IPS-18c (cell line): ENCODE measurements at regions not wholly inside any gene's neighbourhood (a gene's known extent, or its start where the extent isn't known, plus 50 kb on each side); places are given as distances from the start of the nearest gene placed in this dataset.

ENCODE experiments used
- H3K4me3 ChIP-seq: 2 replicates; pipeline ENCODE4 v1.7.0; 2013; ENCODE audit warnings: low read depth, mild to moderate bottlenecking, low read length, moderate library complexity; ENCODE audit not compliant: insufficient read depth
- H3K9me3 ChIP-seq: one replicate; pipeline ENCODE4 v1.6.1; 2013; ENCODE audit warnings: mild to moderate bottlenecking, low read length, moderate library complexity; ENCODE audit not compliant: control insufficient read depth, insufficient read depth

DNA sequence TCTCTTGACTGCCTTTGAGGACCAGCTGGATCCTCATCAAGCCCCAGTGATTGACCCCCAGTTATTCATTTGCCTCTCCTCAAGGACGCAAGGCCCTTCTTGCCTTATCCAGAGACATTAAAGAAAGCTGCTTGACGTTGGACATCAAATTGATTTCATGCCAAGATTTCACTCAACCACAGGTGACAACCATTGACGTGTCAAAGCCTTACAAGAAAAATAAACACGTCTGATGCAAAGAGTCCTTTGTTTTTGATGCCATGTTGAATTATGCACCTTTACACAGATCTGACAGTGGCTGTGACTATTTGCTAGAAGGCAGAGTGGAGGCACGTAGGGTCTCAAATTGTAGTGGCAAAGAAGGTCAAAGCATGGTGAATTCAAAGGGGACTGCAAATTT is 666.2 kb upstream of the CAMK1G start:
- Histone ChIP-seq H3K4me3 (no peak overlapping the region), H3K9me3 (no peaks in the 10 kb centered on the region)

DNA sequence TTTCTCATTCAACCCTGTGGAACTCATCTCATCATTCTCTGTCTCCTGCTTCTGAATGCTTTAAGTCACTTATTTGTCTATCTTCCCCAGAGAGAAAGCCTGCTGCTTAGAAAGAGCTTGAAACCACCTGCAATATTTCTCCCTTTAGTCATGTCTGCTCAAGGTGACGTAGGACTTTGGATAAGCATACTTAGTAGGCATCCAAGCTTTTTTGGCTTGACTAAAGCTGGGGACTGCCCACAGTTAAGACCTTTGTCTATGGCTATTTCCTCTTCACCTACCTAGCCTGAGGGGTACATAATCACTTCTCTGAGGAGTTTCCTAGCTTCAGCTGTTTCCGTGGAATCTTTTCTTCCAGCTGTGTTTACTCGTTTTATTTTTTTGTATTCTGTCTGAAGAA is 665.8 kb upstream of the CAMK1G start:
- no peak overlapping the region for H3K4me3 ChIP-seq

DNA sequence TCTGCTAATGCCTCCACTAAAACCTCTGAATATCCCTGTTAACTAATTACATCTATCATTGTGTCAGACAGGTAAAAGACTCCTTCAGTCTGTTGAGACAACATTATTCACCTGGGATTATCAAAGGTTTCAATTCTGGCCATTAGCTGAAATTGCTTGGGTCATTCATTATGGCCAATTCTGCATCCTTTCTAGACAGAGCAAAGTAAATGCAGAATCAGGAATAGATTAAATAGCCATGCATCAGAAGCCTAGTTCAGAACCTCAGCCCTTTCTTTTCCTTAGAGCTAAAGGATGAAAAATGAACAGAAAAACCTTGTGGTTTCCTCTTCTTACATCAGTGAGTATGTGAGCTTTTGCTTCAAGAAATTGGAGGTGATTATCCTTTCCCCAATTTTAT is 665.4 kb upstream of the CAMK1G start:
- H3K9me3 ChIP-seq, result no peaks in the 10 kb centered on the region
- H3K4me3 ChIP-seq, result no peak overlapping the region

More for the DNA sequence above, 665.8 kb upstream of the CAMK1G start:
- no peaks in the 10 kb centered on the region for H3K9me3 ChIP-seq

DNA sequence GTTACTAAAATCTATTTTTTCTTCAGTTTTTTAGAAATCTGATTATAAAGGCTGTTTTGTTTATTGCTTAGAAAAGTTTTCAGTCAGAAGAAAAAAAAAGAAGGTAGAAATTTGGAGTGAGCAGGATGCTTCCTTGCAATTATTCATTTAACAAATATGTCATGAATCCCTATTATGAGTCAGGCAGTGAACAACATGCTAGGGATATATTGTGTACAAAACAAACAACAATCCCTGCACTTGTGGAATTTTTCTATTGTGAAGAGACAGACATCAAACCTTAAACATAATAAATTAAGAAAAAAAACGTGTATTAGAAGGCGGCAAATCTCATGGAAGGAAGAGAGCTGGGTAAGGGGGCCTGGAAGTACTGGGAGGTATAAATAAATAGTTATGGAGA is 664.1 kb upstream of the CAMK1G start:
- Histone ChIP-seq H3K4me3 (no peak overlapping the region), H3K9me3 (no peaks in the 10 kb centered on the region)

GRCh38 chr1:208921259-208921658 is 662.3 kb upstream of the CAMK1G start:
- no peaks in the 10 kb centered on the region for H3K9me3 ChIP-seq

GRCh38 chr1:208923456-208923855 is 660.1 kb upstream of the CAMK1G start:
- Histone ChIP-seq H3K4me3 (no peak overlapping the region), H3K9me3 (no peaks in the 10 kb centered on the region)

More at GRCh38 chr1:208921259-208921658, 662.3 kb upstream of the CAMK1G start:
- no peak overlapping the region for H3K4me3 ChIP-seq

DNA sequence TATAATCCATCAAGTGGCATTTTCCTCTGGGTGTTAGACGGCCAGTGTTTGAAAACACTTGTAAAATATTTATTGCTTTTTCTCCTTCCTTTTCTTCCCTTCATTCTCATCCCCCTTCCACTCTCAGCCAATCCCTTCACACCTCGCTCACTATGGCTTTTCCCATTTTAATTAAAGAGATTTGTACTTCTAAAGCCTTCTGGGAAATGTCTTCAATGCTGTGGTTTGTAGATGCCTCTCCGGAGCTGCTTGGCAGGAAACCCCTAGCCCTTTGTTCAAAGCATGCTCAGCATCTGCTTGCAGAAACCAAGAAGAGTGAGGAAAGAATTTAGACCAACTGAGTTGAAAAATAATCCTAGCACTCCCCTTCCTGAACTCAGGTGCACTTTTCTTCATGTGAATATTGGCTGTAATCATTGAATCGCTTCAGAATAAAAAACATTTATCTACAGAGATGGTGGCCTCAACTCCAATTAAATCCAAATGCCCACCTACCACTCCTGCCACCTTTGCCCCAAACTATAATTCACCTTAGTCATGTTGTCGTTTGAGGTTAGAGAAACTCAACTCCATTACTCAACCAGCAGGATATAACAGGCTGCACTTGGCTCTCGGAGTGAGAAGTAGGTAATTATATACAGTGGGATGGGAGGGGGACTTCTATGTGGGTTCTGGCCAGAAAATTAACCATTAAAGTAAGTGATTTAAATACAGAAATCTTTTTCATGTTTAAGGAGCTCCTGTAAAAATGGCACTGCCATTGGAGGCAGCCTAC is 659.4 kb upstream of the CAMK1G start:
- no peak overlapping the region for H3K4me3 ChIP-seq
- no peaks in the 10 kb centered on the region for H3K9me3 ChIP-seq

DNA sequence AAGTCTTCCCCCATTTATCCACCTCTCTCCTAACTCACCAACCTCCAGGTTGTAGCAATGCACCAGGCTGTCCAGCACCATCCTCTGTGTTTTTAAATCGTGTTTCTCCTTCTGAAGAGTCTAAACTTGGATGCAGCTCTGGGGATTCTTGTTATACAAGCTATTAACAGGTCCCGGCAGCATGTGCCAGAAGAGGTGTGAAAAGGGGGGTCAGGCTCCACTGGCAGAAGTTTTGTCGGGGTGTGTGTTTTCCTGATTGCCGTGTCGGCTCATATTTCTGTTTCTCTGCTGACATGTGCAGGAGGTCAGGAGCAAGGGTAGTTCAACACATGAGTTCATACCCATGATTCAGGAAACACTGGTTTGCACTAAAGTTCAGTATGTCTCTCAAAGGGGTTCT is 658.6 kb upstream of the CAMK1G start:
- no peak overlapping the region for H3K4me3 ChIP-seq
- H3K9me3 ChIP-seq, result no peaks in the 10 kb centered on the region

DNA sequence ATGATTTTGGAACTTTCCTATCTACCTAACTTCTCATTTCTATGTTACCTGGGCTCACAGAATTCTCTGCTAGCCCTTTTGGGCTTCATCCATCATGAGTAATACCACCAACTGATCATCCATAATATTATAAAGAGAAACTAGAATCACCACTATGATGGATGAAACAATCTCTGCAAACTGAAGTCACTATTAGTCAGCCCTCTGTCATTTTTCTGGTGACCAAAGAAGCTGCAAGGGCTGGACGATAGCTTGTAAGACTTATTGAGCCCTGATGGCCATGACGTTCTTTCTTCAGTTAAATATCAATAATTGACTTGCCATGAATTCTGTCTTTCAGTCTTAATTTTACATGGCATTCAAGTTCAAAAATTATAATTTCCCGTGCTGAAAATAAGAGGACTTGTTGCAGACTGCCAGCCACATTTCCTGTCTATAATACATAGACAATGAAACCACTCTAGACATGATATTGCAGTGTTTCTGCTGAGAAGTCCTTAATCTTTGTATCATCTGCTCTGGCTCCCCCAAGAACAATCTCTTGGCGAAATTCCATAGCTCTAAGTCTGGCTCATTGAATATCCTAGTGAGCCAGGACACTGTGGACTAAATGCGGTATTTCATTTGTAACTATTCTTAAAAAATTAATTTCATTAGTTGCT is 655.0 kb upstream of the CAMK1G start:
- Histone ChIP-seq H3K4me3 (no peak overlapping the region), H3K9me3 (no peaks in the 10 kb centered on the region)

DNA sequence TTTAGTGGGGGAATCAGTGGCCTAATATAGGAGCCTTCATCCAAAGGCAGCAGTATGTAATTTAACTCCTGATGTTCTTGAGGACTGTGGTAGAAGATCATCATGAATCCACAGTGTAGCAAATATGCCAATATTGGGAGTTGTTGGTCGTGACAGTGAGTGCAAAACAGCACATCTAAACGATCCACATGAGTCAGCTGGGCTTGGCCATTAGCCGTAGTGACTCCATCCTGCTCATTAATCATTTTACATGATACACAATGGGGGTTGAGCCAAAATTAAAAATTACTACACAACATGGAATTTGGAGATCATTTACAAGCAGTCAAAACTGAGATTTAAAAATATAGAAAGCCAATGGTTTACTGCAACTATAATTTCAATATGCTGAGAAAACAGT is 653.9 kb upstream of the CAMK1G start:
- no peak overlapping the region for H3K4me3 ChIP-seq

DNA sequence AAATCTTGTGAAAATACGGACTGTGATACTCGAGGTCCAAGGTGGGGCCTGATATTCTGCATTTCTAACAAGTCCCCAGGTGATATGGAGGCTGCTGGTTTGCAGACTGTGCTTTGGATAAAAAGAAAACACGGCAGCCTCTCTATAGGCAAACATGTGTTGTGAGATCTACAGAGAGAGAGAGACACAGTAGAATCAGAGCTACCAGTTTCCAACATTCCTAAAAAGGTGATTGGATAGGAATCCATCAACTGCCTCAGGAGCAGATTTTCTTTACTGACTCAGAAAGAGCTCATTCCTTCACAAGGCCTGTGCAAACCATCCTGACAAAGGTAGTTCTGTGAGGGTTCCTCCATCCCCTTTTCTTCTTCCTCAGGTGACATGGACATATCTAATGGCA is 651.6 kb upstream of the CAMK1G start:
- Histone ChIP-seq H3K9me3 (no peaks in the 10 kb centered on the region), H3K4me3 (no peak overlapping the region)

More for the DNA sequence above, 653.9 kb upstream of the CAMK1G start:
- H3K9me3 ChIP-seq, result no peaks in the 10 kb centered on the region

DNA sequence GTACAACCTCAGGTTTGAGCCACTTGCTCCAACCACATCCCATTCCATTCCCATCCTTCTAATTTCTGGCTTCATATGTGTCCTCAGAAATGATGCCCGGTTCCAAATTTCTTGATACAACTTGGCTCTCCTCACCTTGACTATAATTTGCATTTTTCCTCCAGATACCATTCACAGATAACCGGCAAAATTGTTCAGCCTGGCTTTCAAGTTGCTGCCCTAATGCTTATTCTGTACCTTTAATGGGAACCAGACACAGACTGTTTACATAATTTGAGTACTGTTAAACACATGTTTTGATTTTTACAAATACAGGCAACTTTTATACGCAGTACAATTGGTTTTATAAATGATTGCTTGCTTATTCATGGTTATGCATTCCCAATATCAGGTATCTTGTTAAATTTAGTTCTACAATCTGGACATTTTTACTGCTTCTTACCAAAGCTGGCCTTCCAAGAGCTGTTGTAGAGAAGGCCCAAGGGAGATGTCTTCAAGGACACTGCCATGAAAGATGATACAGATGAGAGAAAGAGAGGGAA is 649.5 kb upstream of the CAMK1G start:
- no peaks in the 10 kb centered on the region for H3K9me3 ChIP-seq

DNA sequence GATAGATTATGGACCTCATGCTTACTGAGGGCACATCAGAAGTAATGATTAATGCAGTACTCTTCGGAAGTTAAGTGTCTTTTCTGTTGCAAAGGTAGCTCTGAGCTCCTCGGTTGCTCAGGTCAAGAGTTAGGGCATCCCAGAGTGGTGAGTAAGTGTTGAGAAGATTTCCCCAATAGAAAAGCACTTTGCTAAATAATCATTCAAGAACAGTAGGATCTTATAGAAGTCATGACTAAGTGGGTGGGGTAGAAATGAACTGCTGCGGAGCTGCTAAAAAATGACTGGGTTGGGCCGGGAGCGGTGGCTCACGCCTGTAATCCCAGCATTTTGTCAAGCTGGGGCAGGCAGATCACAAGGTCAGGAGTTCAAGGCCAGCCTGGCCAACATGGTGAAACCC is 648.6 kb upstream of the CAMK1G start:
- Histone ChIP-seq H3K9me3 (no peaks in the 10 kb centered on the region), H3K4me3 (no peak overlapping the region)

More for the DNA sequence above, 649.5 kb upstream of the CAMK1G start:
- no peak overlapping the region for H3K4me3 ChIP-seq

GRCh38 chr1:208935517-208936187 is 647.9 kb upstream of the CAMK1G start:
- H3K9me3 ChIP-seq, result no peaks in the 10 kb centered on the region
- H3K4me3 ChIP-seq, result no peak overlapping the region

GRCh38 chr1:208939537-208940085 is 643.9 kb upstream of the CAMK1G start:
- no peak overlapping the region for H3K4me3 ChIP-seq
- no peaks in the 10 kb centered on the region for H3K9me3 ChIP-seq

- no peak overlapping the region for H3K4me3 ChIP-seq
These were observed 641.0 kb upstream of the CAMK1G start for GRCh38 chr1:208942394-208943130.

GRCh38 chr1:208943291-208943690 is 640.2 kb upstream of the CAMK1G start:
- no peaks in the 10 kb centered on the region for H3K9me3 ChIP-seq
- H3K4me3 ChIP-seq, result no peak overlapping the region

More at GRCh38 chr1:208942394-208943130, 641.0 kb upstream of the CAMK1G start:
- H3K9me3 ChIP-seq, result no peaks in the 10 kb centered on the region
